Kidney glomerular epithelial cell (primary cell): ENCODE measurements at regions not wholly inside any gene's neighbourhood (a gene's known extent, or its start where the extent isn't known, plus 50 kb on each side); places are given as distances from the start of the nearest gene placed in this dataset.
A peak's percentile ranks its signal among the peaks of the same experiment; 100 is the strongest.
"Not testable (repeated sequence)": the region's sequence is repeated elsewhere in the genome, so short reads cannot be mapped to it uniquely, and the experiment has no call there.

Source experiments
- DNase-seq: peaks from one replicate; lab custom pipeline; 2025; lab: John Stamatoyannopoulos, UW

DNA sequence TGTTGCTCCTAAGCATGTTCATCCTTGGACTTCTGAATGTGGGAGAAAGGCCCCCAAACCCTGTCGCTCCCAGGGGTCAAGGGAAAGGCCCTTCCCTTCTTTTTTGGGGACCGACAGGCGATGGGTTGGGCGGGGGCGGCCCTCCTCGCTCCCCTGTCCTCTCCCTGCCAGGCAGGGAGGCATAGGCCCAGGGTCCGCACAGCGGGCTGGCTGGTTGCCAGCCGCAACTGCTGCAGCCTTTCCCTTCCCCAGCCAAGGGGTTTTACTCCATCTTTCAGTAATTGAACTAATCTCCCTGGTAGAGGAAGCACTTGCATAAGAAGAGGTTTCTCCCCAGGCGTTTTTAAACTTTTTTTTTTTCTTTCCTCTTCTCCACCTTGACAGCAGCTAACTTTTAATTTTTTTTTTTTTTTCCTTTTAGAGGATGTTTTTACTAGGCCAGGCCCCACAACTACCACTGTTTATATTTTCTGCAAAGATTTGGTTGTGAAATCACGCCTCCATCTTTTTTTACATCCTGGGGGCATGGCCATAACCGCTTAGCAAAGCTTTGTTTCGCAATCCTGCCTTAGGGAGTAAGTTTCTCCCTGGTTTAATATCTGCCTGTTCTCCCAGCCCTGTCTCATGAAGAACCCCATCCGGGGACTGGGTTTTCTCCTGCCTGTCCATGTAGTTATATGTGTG, 216.9 kb upstream of the ZNF608 start:
- DNase-seq = peak; percentile 14

GRCh38 chr5:124966741-124967140, 220.3 kb upstream of the ZNF608 start:
- not testable (repeated sequence) for DNase-seq

DNA sequence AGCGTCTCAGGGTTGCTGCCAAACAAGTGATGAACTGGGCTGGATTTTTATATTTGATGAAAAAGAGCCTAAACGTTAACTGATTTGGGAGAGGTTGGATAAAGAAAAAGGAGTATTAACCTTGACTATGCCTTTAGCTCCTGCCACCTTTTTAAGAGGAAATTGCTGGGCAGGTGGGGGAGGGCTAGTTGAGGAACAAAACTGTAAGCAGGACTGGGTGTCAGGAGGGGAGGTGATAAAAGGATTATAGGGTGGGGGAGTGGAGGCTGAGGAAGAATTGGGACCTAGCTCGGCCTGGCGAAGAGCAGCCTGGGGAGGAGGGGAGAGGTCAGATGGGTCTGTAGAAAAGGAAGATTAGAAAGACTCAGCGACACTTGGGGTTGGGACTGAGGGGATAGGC, 223.9 kb upstream of the ZNF608 start:
- not testable (repeated sequence) for DNase-seq

GRCh38 chr5:124972703-124973102, 226.3 kb upstream of the ZNF608 start:
- no peak for DNase-seq

- no peak for DNase-seq
Measured at GRCh38 chr5:124973661-124974060, 227.2 kb upstream of the ZNF608 start.

GRCh38 chr5:124976086-124976485, 229.6 kb upstream of the ZNF608 start:
- no peak for DNase-seq

- no peak for DNase-seq
Measured at GRCh38 chr5:124979251-124979650, 232.8 kb upstream of the ZNF608 start.

GRCh38 chr5:124980163-124980941, 233.9 kb upstream of the ZNF608 start:
- DNase-seq = no peak

DNA sequence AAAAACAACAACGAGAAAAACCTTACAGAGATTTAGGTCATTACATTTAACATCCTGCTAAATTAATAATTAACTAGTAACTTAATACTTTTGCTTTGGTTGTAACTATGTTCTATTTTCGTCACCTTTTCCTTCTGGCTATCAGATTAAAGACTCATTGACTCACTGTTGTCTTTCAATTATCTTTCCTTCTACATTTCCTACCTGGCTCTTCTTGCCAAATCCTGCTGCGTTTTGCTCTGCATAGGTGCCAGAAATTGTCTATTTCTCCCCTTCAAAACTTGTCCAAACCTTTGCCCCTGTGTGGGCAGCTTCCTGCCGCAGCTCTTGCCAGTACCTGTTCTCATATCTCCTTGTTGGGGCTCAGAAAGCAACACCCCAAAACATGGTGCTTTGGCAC, 235.5 kb upstream of the ZNF608 start:
- DNase-seq = peak; percentile 73

GRCh38 chr5:124986170-124986569, 239.7 kb upstream of the ZNF608 start:
- no peak for DNase-seq

GRCh38 chr5:124986667-124987066, 240.2 kb upstream of the ZNF608 start:
- DNase-seq = no peak

DNA sequence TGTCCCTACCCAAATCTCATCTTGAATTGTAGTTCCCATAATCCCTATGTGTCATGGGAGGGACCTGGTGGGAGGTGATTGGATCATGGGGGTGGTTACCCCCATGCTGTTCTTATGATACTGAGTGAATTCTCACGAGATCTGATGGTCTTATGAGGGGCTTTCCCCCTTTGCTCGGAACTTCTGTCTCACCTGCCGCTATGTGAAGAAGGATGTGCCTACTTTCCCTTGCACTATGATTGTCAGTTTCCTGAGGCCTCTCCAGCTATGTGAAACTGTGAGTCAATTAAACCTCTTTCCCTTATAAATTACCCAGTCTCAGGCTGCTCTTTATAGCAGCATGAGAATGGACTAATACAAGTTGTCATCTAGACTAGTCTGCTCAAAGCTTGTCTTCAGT, 241.3 kb upstream of the ZNF608 start:
- DNase-seq = not testable (repeated sequence)

DNA sequence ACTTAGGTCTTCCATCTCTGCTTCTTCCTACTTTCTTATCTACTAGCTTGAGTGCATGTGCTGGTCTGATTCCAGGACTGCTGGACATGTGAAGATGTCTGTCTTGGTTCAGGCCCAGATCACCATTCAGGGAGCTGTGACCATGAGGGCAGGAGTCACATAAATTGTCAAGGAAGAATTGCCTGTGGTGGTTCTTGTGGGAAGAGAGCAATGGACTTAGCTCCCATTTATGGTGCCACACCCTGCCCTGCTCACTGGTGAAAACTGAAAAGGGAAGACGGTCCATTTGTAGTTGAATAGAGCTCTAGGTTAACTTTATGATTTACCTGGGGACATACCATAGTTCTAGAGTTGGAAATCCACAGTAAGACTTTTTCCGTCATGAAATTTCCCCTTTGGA, 244.3 kb upstream of the ZNF608 start:
- DNase-seq = no peak

DNA sequence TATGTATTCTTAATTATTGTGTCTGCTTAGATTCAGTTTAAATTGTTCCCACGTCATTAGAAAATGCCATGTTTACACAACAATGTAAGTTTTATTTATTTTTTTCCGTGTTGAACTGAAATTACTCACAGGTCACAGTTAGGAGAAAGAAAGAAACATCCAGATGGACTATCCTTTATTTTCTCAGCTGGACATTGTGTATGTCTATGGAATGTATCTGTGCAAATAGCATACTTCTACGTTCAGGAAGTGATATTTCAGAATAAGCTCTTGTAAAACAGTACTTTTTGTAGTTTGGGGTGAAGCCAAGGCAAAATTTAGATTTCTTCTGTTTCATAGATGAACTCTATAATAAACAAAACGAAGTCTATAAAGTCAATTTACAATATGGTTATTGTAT, 249.0 kb upstream of the ZNF608 start:
- DNase-seq = no peak

- peak; percentile 29 for DNase-seq
Measured at GRCh38 chr5:124996023-124996763, 249.8 kb upstream of the ZNF608 start.

GRCh38 chr5:124996764-124997077, 250.3 kb upstream of the ZNF608 start:
- peak; percentile 58 for DNase-seq

- DNase-seq = peak; percentile 95
Measured at GRCh38 chr5:124997186-124997893, 250.9 kb upstream of the ZNF608 start.

GRCh38 chr5:124998520-124998919, 252.1 kb upstream of the ZNF608 start:
- DNase-seq = no peak

GRCh38 chr5:125002727-125003598, 256.5 kb upstream of the ZNF608 start:
- DNase-seq = no peak

- no peak for DNase-seq
Measured at GRCh38 chr5:125004009-125004408, 257.6 kb upstream of the ZNF608 start.

DNA sequence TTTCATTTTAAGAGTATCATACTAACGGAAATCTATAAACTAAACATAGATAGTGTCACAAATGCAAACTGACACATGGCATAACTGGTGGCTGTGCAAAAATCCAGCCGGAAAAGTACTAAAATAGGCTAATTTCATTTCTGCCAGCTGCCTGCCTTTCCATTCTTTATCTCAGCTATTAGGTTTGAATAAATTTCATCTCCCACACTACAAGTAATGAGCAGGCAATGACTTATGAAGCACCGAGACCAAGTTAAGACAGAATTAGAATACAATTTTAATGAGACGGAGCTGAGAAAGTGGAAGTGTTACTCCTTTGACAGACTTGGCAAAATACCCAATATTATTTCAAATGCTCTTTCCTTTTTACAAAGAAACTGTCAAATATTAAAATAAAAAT, 258.8 kb upstream of the ZNF608 start:
- no peak for DNase-seq
